OCI-LY1 (cell line): ENCODE measurements at regions not wholly inside any gene's neighbourhood (a gene's known extent, or its start where the extent isn't known, plus 50 kb on each side); places are given as distances from the start of the nearest gene placed in this dataset.

Experiments used
- CTCF ChIP-seq: fragments of 200-600 bp; sonication (generic), shearing (Covaris generic); IDR thresholded peaks from 2 replicates; pipeline ENCODE4 v1.5.1; 2017; ENCODE audit warnings: mild to moderate bottlenecking, antibody characterized with exemption, low read length, moderate library complexity, mixed read lengths
- EZH2 ChIP-seq: fragments of 200-600 bp; sonication (generic), shearing (Covaris generic); IDR thresholded peaks from 2 replicates; pipeline ENCODE4 v1.8.0; 2017; ENCODE audit warnings: borderline replicate concordance, mixed run types, mild to moderate bottlenecking, antibody characterized with exemption, low read length, moderate library complexity, mixed read lengths

- no peak for TF ChIP-seq CTCF
- TF ChIP-seq EZH2: no peak
Observed at GRCh38 chr14:86196471-86196870, 666.5 kb downstream of the FLRT2 start.
